KMS-11 (cell line): ENCODE measurements at regions not wholly inside any gene's neighbourhood (a gene's known extent, or its start where the extent isn't known, plus 50 kb on each side); places are given as distances from the start of the nearest gene placed in this dataset.

Source experiments
- H2AFZ ChIP-seq: fragments of 200-600 bp; sonication (generic); 2 replicates; pipeline ENCODE4 v1.6.1; 2016; ENCODE audit warnings: antibody characterized with exemption, mixed run types, low read depth
- H3K27ac ChIP-seq: fragments of 200-600 bp; sonication (generic); 2 replicates; pipeline ENCODE4 v1.6.1; 2016; ENCODE audit warnings: mild to moderate bottlenecking, mixed run types
- H3K27me3 ChIP-seq: fragments of 200-600 bp; sonication (generic); 2 replicates; pipeline ENCODE4 v1.6.1; 2017; ENCODE audit warnings: mild to moderate bottlenecking, low read depth, mixed run types, moderate library complexity; ENCODE audit not compliant: insufficient read depth
- H3K36me3 ChIP-seq: fragments of 200-600 bp; sonication (generic); 2 replicates; pipeline ENCODE4 v1.6.1; 2017; ENCODE audit warnings: mild to moderate bottlenecking, mixed run types; ENCODE audit not compliant: insufficient read depth
- H3K4me1 ChIP-seq: fragments of 200-600 bp; sonication (generic); 2 replicates; pipeline ENCODE4 v1.6.1; 2016; ENCODE audit warnings: mild to moderate bottlenecking, low read depth, mixed run types; ENCODE audit not compliant: poor library complexity, severe bottlenecking
- H3K4me2 ChIP-seq: fragments of 200-600 bp; sonication (generic); 2 replicates; pipeline ENCODE4 v1.7.0; 2016; ENCODE audit warnings: mild to moderate bottlenecking, mixed run types
- H3K4me3 ChIP-seq: fragments of 200-600 bp; sonication (generic); IDR thresholded peaks from 2 replicates; pipeline ENCODE4 v1.6.1; 2017; ENCODE audit warnings: low read depth, low read length, mixed read lengths; ENCODE audit not compliant: insufficient read depth
- H3K79me2 ChIP-seq: fragments of 200-600 bp; sonication (generic); 2 replicates; pipeline ENCODE4 v1.6.1; 2016; ENCODE audit warnings: low read depth, mixed run types; ENCODE audit not compliant: insufficient read depth
- H3K9ac ChIP-seq: fragments of 200-600 bp; sonication (generic); 2 replicates; pipeline ENCODE4 v1.6.1; 2016; ENCODE audit warnings: mild to moderate bottlenecking, mixed run types
- H4K20me1 ChIP-seq: fragments of 200-600 bp; sonication (generic); 2 replicates; pipeline ENCODE4 v1.6.1; 2016; ENCODE audit warnings: mild to moderate bottlenecking, mixed run types; ENCODE audit not compliant: insufficient read depth
- TF ChIP-seq, protein P1 (sequence below): fragments of 200-600 bp; sonication (generic); conservative IDR thresholded peaks from 2 replicates; pipeline ENCODE4 v1.6.1; 2017; ENCODE audit warnings: low read depth, mild to moderate bottlenecking, antibody characterized with exemption, low read length, moderate library complexity, mixed read lengths

GRCh38 chr7:153152801-153153422 is 393.4 kb downstream of the ACTR3B start:
- H2AFZ ChIP-seq: no peak overlapping the region
- H4K20me1 ChIP-seq: no peaks in the 10 kb centered on the region
- no peaks in the 10 kb centered on the region for H3K27me3 ChIP-seq
- H3K27ac ChIP-seq: no peak overlapping the region
- H3K4me3 ChIP-seq: no peak overlapping the region
- H3K36me3 ChIP-seq: no peaks in the 10 kb centered on the region
- H3K79me2 ChIP-seq: no peaks in the 10 kb centered on the region
- no peak overlapping the region for H3K9ac ChIP-seq
- no peaks in the 10 kb centered on the region for H3K4me1 ChIP-seq
- H3K4me2 ChIP-seq: no peak overlapping the region
- TF ChIP-seq, protein P1, sequence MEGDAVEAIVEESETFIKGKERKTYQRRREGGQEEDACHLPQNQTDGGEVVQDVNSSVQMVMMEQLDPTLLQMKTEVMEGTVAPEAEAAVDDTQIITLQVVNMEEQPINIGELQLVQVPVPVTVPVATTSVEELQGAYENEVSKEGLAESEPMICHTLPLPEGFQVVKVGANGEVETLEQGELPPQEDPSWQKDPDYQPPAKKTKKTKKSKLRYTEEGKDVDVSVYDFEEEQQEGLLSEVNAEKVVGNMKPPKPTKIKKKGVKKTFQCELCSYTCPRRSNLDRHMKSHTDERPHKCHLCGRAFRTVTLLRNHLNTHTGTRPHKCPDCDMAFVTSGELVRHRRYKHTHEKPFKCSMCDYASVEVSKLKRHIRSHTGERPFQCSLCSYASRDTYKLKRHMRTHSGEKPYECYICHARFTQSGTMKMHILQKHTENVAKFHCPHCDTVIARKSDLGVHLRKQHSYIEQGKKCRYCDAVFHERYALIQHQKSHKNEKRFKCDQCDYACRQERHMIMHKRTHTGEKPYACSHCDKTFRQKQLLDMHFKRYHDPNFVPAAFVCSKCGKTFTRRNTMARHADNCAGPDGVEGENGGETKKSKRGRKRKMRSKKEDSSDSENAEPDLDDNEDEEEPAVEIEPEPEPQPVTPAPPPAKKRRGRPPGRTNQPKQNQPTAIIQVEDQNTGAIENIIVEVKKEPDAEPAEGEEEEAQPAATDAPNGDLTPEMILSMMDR: no peak

GRCh38 chr7:153158149-153158548 is 398.6 kb downstream of the ACTR3B start:
- H3K79me2 ChIP-seq: no peaks in the 10 kb centered on the region
- no peak overlapping the region for H3K4me3 ChIP-seq
- H3K36me3 ChIP-seq: no peaks in the 10 kb centered on the region
- H3K4me2 ChIP-seq: no peak overlapping the region
- H3K9ac ChIP-seq: no peak overlapping the region
- TF ChIP-seq, protein P1: no peak
- H4K20me1 ChIP-seq: no peaks in the 10 kb centered on the region
- no peak overlapping the region for H3K27ac ChIP-seq
- H3K4me1 ChIP-seq: no peaks in the 10 kb centered on the region
- no peaks in the 10 kb centered on the region for H3K27me3 ChIP-seq
- H2AFZ ChIP-seq: no peak overlapping the region

- Histone ChIP-seq H3K4me2 (no peak overlapping the region), H3K4me3 (no peak overlapping the region), H3K79me2 (no peaks in the 10 kb centered on the region), H2AFZ (no peak overlapping the region), H3K9ac (no peak overlapping the region), H3K4me1 (no peaks in the 10 kb centered on the region), H3K27me3 (no peaks in the 10 kb centered on the region), H3K27ac (no peak overlapping the region), H3K36me3 (no peaks in the 10 kb centered on the region), H4K20me1 (no peaks in the 10 kb centered on the region)
- TF ChIP-seq, protein P1: no peak
Measured at GRCh38 chr7:153170287-153170686, 410.7 kb downstream of the ACTR3B start.

GRCh38 chr7:153185936-153186335 is 426.4 kb downstream of the ACTR3B start:
- Histone ChIP-seq H3K27me3 (no peaks in the 10 kb centered on the region), H4K20me1 (no peaks in the 10 kb centered on the region), H3K4me3 (no peak overlapping the region), H3K4me2 (no peak overlapping the region), H3K9ac (no peak overlapping the region), H3K27ac (no peak overlapping the region), H2AFZ (no peak overlapping the region), H3K4me1 (no peaks in the 10 kb centered on the region), H3K36me3 (no peaks in the 10 kb centered on the region), H3K79me2 (no peaks in the 10 kb centered on the region)
- TF ChIP-seq, protein P1: no peak
